Lung microvascular endothelial cell (primary cell): ENCODE measurements at regions not wholly inside any gene's neighbourhood (a gene's known extent, or its start where the extent isn't known, plus 50 kb on each side); places are given as distances from the start of the nearest gene placed in this dataset.
"Not testable (repeated sequence)": the region's sequence is repeated elsewhere in the genome, so short reads cannot be mapped to it uniquely, and the experiment has no call there.

Experiments used
- DNase-seq, 2 donors: peaks; one replicate each; pipeline versions ENCODE4 v3.0.0 to v3.0.0-alpha.2; 2010; ENCODE audit warnings: low read depth in 2 of 2

DNA sequence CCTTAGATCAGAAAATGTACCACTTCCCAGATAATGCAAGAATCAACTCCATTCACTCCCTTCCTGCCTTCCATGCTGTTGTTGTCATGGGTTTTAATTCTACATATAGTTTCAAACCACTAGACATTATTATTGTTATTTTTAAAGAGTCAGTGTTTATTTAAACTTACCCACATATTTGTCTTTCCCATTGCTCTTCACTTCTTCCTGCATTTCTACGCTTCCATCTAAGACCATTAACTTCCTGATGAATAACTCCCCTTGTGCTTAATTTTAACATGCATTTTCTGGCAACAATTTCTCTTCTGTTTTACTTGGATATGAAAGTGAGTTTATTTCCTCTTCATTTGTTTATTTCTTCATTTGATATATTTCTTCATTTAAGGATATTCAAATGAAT, 127.1 kb upstream of the FHIT start:
- DNase-seq = no peak

DNA sequence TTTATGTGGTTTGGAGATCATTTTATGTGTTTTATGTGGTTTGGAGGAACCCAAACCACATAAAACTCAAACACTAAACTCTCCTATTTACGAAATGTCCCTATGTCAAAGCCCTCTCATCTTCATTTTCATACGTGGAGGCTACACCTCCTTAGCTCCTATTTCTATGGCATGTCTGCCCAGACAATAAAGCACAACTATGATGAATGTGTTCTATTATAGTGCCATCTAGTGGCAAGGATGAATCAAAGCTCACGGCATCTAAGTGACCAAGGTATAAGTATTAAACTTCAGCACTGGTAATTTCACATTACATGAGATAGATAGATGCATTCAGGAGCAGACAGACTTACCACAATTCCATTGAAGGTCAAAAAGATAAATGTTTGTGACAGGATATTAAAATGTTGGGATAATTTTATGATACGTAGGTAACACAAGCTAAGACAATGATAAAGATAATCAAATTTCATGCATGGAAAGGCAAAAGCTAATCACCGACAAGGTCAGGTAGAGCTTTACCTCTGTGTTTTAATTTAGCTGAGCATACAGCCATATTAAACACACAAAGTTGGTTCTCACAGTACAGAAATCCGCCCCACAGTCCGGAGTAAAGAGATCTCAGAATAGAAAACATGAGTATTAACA, 130.6 kb upstream of the FHIT start:
- peak; percentile 15 to 16 for DNase-seq

DNA sequence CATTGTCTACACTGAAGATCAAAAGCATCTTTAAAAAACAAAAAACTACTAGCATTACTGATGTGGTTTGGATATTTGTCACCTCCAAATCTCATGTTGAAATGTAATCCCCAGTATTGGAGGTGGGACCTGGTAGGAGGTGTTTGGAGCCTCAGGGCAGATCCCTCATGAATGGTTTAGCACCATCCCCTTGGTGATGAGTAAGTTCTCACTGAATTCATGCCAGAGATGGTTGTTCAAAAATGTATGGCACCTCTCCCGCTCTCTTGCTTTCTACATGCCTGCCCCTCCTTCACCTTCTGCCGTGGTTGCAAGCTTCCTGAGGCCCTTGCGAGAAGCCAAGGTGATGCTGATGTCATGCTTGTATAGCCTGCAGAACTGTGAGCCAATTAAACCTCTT, 136.6 kb upstream of the FHIT start:
- no peak for DNase-seq

DNA sequence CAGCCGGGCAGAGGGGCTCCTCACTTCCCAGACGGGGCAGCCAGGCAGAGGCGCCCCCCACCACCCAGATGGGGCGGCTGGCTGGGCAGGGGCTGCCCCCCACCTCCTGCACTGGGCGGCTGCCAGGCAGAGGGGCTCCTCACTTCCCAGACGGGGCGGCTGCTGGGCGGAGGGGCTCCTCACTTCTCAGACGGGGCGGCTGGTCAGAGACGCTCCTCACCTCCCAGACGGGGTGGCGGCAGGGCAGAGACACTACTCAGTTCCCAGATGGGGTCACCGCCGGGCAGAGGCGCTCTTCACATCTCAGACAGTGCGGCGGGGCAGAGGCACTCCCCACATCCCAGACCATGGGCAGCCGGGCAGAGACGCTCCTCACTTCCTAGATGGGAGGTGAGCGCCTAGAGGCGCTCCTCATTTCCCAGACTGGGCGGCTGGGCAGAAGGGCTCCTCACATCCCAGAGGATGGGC, 142.3 kb upstream of the FHIT start:
- not testable (repeated sequence) for DNase-seq

DNA sequence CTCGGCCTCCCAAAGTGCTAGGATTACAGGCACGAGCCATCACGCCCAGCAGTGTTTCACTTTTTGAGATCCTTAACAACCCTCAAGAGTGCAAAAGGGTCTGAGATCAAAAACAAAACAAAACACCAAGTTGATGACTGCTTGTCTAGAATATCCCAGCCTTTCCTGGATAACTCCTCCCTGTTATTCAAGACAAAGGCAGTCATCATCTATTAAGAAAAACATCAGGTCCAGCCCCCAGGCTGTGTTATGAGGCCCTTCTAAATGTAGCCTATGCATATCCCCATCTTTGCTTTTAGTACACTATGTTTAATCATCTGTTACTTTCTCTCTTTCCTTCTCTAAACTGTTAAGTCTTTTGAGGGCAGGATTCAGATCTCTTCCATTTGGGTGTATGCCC, 150.1 kb upstream of the FHIT start:
- no peak for DNase-seq

DNA sequence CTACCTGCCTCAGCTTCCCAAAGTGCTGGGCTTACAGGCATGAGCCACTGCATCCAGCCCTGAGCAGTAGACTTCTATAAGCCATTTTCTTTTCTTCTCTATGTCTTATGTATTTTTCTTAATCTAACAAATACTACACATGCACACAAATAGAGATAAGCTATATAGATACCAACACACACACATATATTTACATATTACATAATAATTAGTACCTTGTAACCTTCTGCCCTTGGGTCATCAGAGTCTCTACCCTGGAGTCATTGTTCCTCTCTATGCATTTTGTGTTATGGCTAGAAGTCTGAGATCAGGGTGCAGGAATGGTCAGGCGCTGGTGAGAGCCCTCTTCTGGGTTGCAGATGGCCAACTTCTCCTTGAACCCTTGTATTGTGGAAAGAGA, 154.0 kb upstream of the PTPRG start:
- no peak for DNase-seq

DNA sequence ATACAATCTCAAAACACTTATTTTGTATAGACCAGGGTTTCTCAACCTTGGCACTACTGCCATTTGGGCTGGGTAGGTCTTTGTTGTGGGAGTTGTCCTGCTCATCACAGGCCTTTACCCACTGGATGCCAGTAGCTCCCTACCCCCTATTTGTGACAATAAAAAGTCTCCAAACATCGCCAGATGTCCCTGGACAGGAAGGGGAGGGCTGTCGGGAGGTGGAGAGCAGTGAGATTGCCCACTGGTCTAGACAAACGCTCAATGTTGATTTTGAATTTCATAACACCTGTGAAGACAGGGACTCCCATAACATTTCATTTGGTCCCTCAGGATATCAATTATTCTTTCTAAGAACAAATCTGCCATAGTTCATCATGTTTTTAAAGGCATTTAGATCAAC, 151.7 kb upstream of the PTPRG start:
- no peak for DNase-seq

DNA sequence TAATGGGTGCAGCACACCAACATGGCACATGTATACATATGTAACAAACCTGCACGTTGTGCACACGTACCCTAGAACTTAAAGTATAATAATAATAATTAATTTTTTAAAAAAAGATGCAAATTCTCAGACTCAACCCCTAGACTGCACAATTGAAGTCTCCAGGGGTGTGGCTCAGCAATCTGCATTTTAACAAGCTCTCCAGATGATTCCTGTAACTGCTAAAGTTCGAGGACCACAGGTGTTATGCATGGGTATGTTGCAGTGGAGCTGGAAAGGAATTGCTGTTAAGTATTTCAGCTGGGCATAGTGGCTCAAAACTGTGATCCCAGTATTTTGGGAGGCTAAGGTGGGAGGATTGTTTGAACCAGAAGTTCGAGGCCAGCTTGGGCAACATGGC, 151.0 kb upstream of the PTPRG start:
- not testable (repeated sequence) for DNase-seq

DNA sequence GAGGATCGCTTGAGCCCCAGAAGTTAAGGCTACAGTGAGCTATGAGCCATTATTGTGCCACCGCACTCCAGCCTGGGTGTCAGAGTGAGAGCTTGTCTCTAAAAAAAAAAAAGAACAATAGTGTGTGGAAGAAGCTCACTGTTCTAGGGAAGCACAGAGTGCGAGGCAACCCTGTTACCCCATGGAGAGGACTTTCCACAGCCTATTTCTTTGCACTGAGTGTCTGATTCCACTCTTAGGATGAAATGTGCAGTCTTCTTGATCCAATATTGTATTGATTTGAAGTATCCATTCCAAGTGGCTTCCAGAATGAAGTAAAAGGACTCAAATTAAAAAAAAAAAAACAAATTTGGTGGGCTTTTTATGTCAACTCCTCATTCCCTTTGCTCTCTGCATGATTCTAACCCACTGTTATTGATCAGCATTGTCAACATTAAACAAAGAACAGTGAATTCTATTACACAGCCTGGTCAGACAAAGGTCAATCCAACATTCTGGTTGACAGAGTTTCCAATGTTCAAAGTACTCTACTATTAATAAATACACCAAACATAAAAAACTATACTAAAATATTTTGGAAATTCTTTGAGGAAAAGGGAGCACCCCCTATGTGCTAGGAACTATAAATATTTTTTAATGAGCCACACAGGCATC, 150.2 kb upstream of the PTPRG start:
- DNase-seq = no peak

DNA sequence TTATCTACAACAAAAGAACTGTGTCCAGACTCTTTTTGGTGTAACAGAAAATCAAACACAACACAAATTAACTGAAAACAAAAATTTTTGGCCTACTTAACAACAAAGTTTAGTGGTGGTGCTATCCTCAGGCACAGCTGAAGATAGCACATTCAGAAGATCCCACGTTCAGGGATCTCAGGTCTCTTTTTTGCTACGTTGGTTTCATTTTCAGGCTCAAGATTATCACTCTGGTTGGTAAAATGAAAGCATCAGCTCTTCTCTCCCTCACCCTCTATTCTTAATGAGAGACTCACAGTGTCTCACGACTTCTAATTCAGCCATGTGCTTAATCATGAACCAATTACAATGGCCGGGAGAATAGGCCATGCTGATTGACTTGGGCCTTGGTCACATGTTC, 146.9 kb upstream of the PTPRG start:
- no peak for DNase-seq

DNA sequence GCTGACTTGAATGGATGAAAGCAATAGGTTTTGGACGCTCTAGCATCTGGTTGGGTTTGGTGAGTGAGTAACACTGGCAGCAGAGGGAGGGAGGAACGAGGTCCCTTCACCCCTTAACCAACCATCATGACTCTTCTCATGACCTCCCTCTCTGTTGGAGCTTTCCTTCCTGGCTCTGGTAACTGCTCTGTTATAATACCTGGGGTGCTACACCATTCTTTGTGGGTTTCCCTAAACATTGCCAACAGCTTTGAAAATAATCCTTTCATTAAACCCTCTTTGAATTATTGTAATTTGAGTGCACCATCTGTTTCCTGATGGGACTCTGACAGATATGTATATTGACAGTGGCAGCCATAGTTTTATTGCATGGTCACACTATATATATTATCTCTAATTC, 146.2 kb upstream of the PTPRG start:
- no peak for DNase-seq

DNA sequence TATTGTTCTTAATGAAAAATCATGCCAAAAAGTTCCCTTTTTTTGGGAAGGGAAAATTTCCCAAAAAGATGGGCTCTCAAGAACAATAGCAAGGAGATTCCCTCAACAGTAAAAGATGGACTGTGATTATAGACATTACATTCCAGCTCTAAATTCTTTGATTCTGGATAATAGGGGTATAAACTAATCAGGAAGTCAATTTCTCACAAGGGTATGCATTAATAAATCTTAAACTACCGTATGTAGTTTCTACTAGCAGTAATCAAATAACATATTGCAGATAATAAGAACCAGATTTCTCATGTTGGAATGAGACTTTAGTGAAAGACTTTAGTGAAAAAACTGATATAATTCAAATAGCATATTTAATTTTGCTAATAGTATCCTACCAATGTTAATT, 144.8 kb upstream of the PTPRG start:
- no peak for DNase-seq

DNA sequence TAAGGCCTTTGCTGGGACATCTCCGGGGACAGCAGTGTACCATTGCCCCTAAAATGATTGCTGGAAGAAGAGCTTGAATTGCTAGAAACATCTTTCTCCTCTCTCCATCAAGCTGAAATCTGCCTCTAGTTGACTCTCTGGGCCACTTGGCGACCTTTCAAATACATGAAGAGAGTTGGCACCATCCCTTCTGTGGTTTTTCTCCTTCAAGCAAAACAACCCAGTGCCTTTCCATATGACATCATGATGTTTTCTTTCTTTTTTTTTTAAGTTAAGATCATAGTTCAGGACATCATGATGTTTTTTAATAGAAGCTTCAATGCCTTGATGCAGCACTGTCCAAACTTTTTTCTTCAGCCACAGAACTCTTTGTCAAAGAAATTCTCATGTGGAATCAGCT, 144.0 kb upstream of the PTPRG start:
- no peak for DNase-seq

DNA sequence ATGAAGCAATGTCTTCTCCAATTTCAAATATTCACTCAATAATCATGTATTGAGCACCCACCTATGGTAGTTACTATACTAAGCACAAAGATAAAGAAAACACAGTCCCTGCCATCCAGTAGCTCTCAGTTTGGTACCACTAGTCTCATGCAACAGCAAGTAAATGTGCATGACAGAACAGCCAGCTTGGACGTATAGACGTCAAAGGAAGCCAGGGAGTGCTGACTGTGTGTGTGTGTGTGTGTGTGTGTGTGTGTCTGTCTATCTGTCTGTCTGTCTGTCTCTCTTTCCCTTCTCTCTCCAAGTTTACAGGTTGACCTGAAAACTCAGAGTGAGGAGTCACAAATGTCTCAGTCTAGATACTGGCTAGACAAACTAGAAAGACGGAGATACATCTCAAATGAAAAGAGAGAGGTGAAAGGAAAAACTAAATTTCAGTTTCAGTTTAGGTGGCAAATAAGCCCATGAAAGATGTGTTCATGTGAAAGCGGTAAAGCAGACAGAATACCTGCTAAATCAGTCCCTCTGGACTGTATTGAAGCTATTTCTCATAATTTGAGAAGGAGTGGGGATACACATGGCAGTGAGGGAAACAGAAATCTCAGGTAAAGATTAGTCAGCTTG, 141.1 kb upstream of the PTPRG start:
- no peak for DNase-seq

DNA sequence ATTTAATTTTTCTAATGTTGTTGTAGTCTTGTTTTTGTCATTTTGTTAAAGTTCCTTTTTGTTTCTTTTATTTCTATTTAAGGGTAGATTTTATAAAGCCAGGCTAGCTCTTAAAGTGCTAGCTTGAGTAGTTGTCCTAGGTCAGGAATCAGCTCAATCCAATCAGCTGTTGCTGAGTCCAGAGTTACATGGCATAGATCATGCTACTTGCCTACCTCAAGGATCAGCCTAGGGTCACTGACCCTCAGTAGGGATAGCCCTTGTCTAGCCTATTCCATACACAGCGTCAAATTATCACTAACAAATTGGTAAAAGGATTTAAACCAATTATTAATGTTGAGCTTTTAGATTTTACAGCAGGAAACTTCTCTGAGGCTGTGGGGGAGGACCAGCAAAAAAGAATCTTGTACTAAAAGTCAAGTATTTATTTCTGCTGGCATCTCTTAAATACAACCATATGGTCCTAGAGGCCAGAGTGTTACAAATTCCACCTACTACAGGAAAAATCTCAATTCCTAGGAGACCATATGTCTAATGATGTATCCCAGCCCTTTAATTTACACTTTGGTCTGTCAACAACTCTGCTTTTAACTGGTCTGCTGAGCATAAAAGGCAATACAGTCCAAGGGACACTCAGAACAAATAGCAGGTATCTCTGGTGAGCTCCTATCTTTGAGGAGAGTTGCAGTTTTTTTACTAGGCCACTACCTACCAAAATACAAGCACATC, 138.3 kb upstream of the PTPRG start:
- no peak for DNase-seq

DNA sequence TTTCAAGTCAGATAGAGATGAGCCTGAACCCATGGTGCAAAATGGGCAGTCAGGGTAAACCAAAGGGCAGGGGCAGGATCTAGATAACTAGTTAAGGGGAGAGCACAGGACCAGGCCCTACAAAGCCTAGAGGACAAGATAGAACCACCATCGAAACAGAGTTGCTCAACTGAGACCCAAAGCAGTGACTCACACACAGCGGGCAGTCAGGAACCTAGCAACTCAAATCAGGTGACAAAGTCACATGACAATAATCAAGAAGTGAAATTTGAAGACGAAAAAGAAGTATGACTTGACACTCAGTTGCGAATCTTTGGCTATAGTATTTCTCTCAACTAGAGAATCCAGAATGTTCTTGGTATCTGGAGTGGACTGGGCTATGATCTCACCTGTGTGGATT, 136.0 kb upstream of the PTPRG start:
- DNase-seq = no peak

DNA sequence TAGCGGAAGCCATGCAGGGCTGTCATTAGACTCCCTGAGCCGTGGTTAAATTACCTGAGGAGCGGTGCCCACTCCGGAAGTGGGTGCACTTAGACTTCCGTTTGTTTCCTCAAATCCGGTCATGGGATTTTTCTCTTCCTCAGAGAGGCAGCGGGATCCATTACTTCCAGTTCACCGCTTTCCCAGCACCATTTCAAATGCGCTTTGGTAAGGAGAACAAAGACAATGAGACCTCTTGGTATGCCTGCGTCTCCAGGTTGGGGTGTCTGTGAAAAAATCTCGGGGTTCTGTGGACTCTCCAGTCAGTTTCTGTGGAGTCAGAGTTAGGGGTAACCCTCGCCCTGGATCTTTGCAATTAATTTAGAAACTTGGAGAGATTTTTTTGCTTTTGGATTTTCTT, 132.3 kb upstream of the PTPRG start:
- DNase-seq = no peak

DNA sequence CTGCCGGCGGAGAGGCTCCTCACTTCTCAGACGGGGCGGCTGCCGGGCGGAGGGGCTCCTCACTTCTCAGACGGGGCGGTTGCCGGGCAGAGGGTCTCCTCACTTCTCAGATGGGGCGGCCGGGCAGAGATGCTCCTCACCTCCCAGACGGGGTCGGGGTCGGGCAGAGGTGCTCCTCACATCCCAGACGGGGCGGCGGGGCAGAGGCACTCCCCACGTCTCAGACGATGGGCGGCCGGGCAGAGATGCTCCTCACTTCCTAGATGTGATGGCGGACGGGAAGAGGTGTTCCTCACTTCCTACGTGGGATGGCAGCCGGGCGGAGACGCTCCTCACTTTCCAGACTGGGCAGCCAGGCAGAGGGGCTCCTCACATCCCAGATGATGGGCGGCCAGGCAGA, 126.5 kb upstream of the PTPRG start:
- not testable (repeated sequence) for DNase-seq

DNA sequence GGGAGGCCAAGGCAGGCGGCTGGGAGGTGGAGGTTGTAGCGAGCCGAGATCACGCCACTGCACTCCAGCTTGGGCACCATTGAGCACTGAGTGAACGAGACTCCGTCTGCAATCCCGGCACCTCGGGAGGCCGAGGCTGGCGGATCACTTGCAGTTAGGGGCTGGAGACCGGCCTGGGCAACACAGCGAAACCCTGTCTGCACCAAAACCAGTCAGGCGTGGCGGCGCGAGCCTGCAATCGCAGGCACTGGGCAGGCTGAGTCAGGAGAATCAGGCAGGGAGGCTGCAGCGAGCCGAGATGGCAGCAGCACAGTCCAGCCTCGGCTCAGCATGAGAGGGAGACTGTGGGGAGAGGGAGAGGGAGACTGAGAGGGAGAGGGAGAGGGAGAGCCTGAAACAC, 126.0 kb upstream of the PTPRG start:
- not testable (repeated sequence) for DNase-seq

DNA sequence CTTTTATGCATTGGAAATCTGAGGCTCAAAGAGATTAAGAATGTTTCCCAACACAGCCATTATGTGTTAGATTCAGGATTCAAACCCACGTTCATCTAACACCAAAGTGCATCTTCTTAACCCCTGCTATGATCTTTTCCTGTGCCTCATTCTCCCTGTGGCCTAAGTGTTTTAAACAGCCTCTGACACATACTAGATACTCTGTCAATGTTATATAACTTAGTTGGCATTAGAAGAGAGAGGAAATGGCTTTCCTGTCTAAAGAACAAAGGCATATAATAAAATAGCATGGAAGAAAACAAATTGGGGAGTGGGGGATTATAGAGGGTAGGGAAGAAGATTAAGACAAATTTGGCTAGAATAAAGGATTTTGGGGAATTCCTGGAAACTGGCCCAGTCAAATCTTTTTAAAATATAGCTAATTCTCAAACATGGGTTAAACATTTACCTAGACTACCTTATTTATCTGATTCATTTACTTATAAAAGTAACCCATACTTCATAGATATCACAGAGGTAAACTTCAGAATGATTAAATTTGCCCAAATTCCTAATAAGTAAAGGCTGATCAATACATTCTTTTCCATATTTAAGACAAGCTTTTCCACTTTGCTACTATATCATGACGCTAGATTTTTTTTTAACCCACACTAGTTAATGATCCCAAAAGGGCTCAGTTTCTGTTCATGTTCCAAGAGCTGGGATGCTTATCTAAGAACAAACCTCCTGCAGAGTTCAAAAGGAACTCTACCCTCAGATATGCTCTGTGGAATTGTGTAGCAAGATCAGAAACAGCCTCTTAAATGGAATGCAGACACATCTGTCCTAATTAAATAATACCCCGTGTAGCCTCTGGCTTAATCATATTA, 122.9 kb upstream of the PTPRG start:
- no peak for DNase-seq

DNA sequence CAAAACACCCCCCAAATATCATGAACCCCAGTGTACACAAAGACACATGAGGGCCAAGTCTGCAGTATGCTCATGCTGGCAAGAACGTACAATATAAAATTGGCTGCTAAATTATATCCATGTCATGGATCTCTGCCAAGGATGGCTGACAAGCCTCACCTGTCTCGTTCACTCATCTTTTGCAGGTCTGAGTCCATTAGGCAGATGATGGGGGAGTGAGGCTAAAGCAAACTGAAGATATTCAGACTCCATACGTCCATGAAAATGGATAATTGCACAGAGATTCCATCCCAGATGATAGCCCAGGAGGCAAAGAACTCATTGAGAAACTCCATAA, 122.3 kb upstream of the PTPRG start:
- DNase-seq = no peak

DNA sequence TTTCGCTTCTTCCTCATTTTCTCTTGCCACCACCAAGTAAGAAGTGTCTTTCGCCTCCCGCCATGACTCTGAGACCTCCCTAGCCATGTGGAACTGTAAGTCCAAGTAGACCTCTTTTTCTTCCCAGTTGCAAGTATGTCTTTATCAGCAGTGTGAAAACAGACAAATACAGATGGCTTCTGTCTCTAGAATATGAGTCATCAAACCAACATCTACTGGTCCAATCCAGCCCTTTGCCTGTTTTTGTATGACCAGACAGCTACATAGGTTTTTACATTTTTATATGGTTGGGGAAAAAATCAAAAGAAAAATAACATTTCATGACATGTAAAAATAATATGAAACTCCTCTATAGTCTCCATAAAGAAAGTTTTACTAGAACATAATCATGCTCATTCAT, 118.7 kb upstream of the PTPRG start:
- DNase-seq = no peak
